ENCODE measurements at regions not wholly inside any gene's neighbourhood (a gene's known extent, or its start where the extent isn't known, plus 50 kb on each side); places are given as distances from the start of the nearest gene placed in this dataset.

DNA sequence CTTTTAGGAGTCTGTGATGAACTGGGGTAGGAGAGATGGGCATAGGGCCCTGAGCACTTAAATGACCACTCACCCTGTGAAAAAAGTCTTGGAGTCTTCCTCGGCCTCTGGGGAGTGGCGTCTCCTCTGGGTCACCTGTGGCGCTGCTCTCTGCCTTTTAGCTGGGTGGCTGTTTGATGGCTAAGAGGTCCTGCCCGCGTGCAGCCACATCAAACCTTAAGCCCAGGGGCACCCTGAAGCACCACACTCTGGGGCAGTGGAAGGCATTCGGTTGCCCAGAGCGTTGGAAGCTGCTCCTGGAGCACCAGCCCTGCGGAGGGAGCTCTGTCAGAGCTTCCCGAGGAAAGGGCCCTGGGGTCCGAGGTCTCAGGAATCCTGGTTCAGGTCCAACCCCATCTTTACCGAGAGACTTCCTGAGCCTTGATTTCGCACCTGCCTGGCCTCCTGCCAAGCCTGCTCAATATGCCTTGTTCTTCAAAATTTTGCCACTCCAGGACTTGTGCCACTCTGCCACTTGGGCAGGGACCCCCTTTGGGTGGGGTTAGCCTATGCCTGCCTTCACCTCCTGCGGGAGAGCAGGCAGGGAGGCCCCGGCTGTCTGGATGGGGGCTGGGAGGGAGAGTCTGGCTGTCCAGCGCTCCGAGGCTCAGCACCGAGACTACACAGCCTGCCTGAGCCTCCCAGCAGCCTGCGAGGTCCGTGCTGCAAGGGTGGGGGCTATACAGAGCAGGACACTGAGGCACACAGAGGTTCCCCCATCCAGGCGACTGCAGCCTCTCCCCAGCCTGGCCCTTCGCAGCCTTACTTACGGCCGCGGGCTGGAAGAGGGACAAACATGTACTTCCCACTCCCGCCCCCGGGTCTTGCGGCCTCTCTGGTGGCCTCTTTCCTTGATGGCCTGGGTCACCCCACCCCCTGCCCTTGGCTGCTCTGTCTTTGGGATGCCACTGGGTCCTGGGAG is 63.4 kb upstream of the RNU6ATAC start:
- no peak for DNase-seq (ENCODE audit: low read depth in 3 of 3)

DNA sequence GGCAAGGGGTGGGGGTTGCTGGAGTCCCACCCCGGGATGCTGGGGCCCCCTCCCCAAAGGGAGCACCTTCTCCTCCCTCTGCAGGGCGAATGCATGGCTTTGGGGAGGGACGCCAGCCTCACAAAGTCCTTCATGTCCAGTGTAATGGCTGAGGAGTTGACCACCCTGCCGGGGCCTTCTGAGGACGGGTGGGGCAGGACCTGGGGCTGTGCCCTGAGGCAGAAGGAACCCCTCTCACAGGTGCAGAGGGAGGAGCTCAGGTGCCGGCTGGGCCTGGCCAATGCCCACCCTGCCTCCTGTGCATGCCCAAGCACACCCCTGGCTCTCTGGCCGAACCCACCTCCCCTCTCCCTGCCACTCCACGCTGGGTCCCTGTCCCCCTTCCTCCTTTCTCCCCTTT is 64.3 kb upstream of the RNU6ATAC start:
- DNase-seq (ENCODE audit: low read depth in 3 of 3) = no peak

DNA sequence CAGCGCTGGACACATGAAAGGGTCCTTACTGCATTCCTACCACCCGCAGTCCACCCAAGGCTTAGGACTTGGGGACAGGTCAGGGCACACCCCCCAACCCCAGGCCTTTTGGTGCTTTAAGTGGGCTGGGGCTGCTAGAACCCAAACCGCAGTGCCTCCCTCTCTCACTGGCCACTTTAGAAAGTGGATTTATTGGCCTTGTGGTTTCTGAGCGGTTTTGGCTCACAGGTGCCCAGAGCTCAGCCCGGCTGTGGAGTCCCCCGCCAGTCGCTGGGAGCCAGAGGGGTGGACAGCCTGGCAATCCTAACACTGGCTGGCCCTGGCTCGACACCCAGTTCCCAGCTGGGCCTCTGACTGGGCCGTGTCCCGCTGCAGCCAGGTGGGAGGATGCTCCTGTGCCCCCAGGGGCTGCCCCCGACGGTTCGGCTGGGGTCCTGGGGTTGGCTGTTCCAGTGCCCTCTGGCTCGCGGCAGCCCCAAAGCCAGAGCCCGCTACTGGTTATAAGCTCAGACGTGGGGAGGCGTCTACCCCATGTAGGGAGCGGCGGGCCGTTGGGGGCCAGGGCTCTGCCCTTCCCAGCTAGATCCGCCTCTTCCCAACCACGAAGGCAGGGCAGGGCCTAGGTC is 65.2 kb upstream of the RNU6ATAC start:
- DNase-seq (ENCODE audit: low read depth in 3 of 3) = no peak

GRCh38 chr9:134230092-134230941 is 66.0 kb upstream of the RNU6ATAC start:
- DNase-seq (ENCODE audit: low read depth in 3 of 3) = no peak

- no peak for DNase-seq (ENCODE audit: low read depth in 3 of 3)
Measured at GRCh38 chr9:134230942-134231325, 66.6 kb upstream of the RNU6ATAC start.

DNA sequence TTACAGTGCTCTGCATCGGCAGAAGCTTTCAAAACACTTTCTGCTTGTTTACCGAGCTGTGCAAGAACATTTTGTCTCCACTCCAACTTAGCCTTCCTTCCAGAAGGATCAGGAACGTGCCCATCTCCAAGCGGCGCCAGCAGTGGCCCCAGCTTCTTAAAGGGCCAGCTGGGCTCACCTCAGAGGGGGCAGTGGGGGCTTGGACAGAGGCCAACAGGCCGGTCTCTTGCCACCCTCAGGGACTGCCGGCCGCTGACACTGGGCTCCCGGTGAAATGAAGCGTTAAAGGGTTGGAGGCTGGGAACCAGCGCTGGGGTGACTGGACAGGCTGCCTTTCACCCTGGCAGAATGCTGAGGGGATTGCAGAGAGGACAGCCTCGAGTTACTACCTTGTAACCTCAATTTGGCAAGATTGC is 67.0 kb upstream of the RNU6ATAC start:
- DNase-seq (ENCODE audit: low read depth in 3 of 3) = no peak

- no peak for DNase-seq (ENCODE audit: low read depth in 3 of 3)
Measured at GRCh38 chr9:134231767-134232166, 67.4 kb upstream of the RNU6ATAC start.

DNA sequence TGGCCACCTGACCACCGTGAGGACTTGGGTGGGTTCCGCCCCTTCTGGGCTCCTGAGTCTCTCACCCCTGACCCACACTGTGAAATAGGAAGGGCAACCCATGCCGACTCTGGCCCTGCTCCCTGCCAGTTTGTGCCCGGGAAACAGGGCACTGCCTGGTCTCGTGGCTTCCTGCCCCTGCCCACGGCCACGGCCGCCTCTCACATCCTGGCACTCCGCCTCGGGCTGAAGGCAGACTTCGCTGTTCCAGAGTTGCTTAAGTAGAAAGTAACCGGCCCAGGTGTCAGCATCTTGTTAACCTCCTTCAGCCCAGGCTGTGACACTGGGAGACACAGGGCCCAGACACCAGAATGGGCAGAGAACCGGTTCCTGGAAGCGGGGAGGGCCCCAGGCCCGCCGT is 68.7 kb upstream of the RNU6ATAC start:
- DNase-seq (ENCODE audit: low read depth in 3 of 3) = no peak

DNA sequence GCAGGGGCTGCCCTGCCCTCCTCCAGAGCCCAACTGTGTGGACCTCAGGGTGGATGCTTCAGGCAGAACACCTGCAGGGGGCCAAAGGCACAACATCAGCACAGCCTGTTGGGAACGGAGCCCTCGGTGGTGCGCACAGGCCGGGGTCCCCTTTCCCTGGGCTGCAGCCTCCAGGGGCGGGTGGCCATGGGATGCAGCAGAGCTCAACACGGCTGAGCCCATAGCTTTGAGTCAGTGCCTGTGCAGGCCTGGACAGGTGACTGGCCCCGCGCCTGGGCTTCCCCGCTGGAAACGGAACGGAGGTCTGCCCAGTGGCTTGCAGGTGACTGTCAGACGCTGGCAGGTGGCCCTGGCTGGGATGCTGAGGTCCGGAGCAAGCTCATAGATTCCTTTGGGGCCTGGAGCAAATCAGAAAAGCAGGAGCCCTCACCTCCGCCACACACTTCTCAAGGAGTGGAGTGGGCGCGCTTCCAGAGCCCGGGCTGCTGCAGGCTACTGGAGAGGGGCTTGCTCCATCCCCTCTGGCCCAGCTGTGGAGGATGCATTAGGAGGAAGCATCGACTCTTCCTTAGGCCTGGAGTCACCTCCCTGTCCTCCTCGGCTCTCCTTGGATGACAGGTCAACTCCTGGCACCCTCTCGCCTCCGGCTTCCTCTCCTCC is 69.8 kb upstream of the RNU6ATAC start:
- no peak for DNase-seq (ENCODE audit: low read depth in 3 of 3)

DNA sequence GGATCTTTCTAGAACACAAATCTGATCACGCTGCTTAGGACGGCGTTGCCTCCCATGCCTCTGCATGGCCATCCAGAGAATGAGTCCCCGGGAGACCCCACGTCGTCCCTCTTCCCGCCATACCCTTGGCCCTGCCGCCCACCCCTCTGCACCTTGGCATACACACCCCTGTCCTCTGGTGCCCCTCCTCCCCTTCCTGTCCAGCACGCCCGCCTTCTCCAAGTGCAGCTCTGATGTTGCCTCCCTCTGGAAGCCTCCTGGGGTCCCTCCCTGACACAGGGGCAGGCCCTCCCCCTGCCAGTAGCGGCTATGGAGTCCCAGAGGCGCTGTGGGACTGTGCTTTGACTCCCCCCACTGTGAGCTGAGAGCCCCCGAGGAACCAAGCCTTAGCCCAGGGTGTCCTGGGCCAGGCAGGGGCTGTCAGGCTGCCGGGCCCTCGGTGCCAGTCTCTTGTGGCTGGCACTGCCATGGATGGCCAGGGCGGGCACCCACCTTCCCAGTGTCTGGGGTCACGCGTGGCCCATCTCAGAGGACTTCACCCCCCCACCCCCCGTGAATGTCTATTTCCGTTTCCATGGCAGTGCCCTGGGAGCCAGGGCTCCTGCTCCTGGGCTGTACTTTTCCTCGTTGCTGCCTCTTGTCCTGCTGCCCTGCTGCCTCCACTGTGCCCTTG is 70.5 kb upstream of the RNU6ATAC start:
- no peak for DNase-seq (ENCODE audit: low read depth in 3 of 3)

DNA sequence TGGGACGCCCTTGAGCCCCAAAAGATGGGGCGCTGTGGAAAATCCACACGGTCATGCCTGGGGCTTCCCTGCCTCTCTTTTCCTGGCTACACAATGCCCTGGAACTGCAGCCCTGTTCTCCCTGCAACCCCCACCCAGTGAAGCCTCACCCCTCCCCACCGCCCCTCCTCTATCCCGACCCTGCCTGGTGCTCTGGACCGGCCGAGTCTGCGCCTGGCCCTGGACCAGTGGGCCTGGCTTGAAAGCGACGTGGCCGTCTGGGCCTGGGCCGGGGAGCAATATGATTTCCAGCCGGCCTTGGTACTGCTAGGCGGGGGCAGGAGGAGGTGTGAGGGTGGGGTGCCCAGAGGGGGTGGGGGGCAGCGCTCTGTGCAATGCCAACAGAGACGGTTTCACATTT is 71.0 kb upstream of the RNU6ATAC start:
- no peak for DNase-seq (ENCODE audit: low read depth in 3 of 3)

GRCh38 chr9:134236001-134236421 is 71.6 kb upstream of the RNU6ATAC start:
- no peak for DNase-seq (ENCODE audit: low read depth in 3 of 3)

DNA sequence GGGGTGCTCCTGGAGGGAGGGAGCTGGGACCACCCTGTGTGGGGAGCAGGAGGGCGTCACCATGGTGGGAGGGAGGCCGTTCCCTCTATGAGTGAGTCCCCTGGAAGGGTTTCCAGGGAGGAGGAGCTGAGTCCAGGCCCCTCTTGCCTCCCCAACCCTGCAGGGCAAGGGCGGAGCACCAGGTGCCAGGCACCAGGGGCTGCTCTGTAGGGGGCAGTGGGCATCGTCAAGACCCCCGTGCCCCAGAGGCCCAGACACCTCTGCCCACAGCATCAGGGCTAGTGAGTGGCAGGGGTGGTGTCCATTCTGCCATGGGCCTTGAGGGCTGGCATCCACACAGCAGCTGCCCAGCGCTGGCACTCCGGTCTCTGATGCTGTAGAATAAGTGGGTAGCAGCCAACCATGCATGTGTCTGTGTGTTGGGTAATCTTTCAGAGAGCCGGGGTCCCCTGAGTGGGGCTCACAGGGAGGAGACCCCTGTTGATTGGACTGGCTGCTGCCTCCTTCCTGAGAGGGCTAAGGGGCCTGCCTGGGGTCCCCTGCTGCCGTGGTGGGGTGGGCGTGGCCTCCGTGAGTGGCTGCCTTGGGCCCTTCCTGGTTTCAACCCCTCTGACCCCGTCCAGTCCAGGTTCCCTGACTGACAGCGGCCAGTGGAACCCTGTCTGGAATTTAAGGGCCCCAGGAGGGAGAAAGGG is 72.7 kb upstream of the RNU6ATAC start:
- DNase-seq (ENCODE audit: low read depth in 3 of 3) = no peak

- DNase-seq (ENCODE audit: low read depth in 3 of 3) = no peak
Measured at GRCh38 chr9:134237630-134238265, 73.4 kb upstream of the RNU6ATAC start.

- no peak for DNase-seq (ENCODE audit: low read depth in 3 of 3)
Measured at GRCh38 chr9:134239130-134239903, 75.0 kb upstream of the RNU6ATAC start.

DNA sequence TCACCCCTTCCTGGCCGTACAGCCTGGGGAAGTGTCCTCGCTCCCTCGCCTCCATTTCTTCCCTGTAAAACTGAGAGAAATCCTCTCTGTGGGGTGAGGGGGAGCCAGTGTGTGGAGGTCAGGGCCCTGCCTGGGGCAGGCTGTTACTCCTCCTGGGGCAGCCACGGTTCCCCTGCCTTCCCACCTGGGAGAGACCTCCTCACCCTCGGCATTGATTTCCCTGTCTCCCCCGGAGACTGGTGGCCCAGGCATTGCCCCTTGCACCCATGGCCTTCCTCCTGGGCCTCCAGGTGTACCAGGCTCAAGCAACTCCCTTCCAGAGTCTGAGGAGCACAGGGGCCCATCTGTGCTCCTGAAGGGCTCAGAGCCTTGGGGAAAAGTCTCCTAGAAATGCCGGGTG is 75.6 kb upstream of the RNU6ATAC start:
- no peak for DNase-seq (ENCODE audit: low read depth in 3 of 3)

GRCh38 chr9:134240361-134240760 is 76.0 kb upstream of the RNU6ATAC start:
- no peak for DNase-seq (ENCODE audit: low read depth in 3 of 3)

DNA sequence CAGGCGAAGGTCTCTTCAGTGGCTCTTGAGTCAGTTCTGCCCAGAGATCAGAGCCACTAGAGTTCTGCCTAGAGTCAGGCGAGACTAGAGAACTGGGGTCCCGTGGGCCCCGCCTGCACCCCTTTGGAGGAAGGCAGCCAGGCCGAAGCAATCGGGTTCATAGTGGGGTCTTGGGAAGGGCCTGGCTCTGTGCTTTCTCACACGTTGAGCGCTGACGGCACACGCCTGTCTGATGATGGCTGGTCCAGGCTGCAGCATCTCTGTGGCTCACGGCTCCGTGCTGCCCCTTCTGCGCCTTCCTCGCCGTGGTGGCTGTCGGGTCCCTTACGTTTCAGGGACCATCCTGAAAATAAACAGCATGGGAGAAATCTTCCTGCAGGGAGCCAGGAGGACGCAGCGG is 78.3 kb upstream of the RNU6ATAC start:
- DNase-seq (ENCODE audit: low read depth in 3 of 3) = no peak

DNA sequence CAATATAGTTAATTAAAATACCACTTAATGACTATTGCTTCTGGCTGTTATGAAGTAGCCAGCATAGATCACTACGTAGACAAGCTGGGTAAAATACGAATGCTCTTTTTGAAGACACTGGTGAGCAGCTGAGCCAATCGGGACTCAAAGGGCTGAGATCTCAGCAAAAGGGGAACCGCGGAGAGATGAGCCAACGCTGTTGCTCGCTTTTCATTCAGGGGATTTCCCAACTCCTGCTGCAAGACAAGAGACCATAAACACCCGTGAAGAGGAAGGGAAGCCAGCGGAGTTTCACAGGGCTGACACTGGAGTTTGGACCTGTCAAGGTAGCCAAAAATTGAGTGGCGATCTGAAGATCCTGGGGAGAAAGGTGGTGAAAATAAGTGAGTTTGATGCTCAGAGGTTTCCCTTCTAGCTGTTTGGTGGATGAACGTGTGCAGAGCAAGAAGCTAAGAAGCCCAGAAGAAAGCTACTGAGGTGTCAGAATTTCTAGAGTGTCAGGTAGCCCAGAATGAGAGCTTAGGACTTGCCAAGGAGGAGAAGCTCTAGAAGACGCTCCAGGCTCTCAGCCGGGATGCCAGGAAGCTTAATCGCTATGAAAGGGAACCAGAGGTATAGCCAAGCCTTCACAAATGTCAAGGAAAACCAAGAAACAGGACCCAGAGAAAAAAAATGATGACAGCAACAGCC is 79.6 kb upstream of the RNU6ATAC start:
- peak in 1 of 3 donors; percentile 8 for DNase-seq (ENCODE audit: low read depth in 3 of 3)

Data from stimulated activated CD4-positive, alpha-beta T cell treated with anti-CD3 and anti-CD28 coated beads, TNF-alpha, amount 100 ng/mL, for 48 hours (primary cell).